Testis (tissue), 2 donors: ENCODE measurements at regions not wholly inside any gene's neighbourhood (a gene's known extent, or its start where the extent isn't known, plus 50 kb on each side); places are given as distances from the start of the nearest gene placed in this dataset.
"Not testable (repeated sequence)": the region's sequence is repeated elsewhere in the genome, so short reads cannot be mapped to it uniquely, and the experiment has no call there.

ENCODE experiments used
- DNase-seq: peaks from one replicate; pipeline ENCODE4 v3.0.0-alpha.2; 2019
- H3K27ac ChIP-seq, 2 donors: fragments of 200-600 bp; sonication (generic); one replicate each; pipeline ENCODE4 v1.5.1; 2019
- H3K27me3 ChIP-seq: fragments of 200-600 bp; sonication (generic); one replicate; pipeline ENCODE4 v1.5.1; 2019
- H3K36me3 ChIP-seq: fragments of 200-600 bp; sonication (generic); one replicate; pipeline ENCODE4 v1.5.1; 2017; ENCODE audit warnings: low read depth; ENCODE audit errors: missing control alignments
- H3K4me1 ChIP-seq: fragments of 200-600 bp; sonication (generic); one replicate; pipeline ENCODE4 v1.5.1; 2019
- H3K4me3 ChIP-seq, 2 donors: fragments of 200-600 bp; sonication (generic); one replicate each; pipeline ENCODE4 v1.5.1; 2017 to 2019
- H3K9me3 ChIP-seq: fragments of 200-600 bp; sonication (generic); one replicate; pipeline ENCODE4 v1.5.1; 2017
- POLR2A ChIP-seq: fragments of 450-650 bp; IDR thresholded peaks from one replicate; pipeline ENCODE4 v1.6.1; 2017; ENCODE audit warnings: antibody characterized with exemption, mild to moderate bottlenecking, moderate library complexity
- WGBS, 2 donors: methylation state at CpG; one replicate each; pipeline ENCODE4 v1.1.5; 2018; 5-methylcytosine and 5-hydroxymethylcytosine counted together
- intact Hi-C: fragments of 100-400 bp; cut with DNase I; formaldehyde crosslinking; loops from one replicate; pipeline ENCODE4 v1.15.1; 2023; ENCODE audit warnings: low total_unique reads
- TF ChIP-seq, protein P1 (sequence below), 3 experiments: fragments of 450-650 bp in 2 of 3; fragments of 200-600 bp in 1 of 3; sonication (generic) in 1 of 3; IDR thresholded peaks; one replicate each; pipeline ENCODE4 v1.5.1; 2016 to 2019; ENCODE audit warnings: antibody characterized with exemption in 3 of 3, mild to moderate bottlenecking in 2 of 3, moderate library complexity in 1 of 3

DNA sequence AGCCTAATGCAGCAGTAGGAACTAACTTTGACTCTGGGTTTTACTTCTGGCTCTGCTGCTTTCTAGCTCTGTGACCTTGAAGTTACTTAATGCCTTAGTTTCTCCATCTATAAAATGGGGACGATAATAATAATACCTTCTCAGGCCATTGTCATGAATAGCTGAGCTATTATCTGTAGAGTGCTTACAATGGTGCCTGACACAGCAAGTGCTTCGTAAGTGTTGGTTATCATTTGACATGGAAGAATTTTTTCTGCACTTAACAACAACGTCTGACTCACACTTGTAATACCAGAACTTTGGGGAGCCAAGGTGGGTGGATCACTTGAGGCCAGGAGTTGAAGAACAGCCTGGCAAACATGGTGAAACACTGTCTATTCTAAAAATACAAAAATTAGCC is 140.5 kb downstream of the ARL4A start:
- Histone ChIP-seq H3K4me3 (no peak overlapping the region), H3K4me1 (no peaks in the 10 kb centered on the region), H3K27ac (no peak overlapping the region), H3K27me3 (no peaks in the 10 kb centered on the region), H3K36me3 (no peaks in the 10 kb centered on the region), H3K9me3 (no peaks in the 10 kb centered on the region)
- intact Hi-C loops = no loop called here
- no peak for TF ChIP-seq POLR2A
- TF ChIP-seq, protein P1, sequence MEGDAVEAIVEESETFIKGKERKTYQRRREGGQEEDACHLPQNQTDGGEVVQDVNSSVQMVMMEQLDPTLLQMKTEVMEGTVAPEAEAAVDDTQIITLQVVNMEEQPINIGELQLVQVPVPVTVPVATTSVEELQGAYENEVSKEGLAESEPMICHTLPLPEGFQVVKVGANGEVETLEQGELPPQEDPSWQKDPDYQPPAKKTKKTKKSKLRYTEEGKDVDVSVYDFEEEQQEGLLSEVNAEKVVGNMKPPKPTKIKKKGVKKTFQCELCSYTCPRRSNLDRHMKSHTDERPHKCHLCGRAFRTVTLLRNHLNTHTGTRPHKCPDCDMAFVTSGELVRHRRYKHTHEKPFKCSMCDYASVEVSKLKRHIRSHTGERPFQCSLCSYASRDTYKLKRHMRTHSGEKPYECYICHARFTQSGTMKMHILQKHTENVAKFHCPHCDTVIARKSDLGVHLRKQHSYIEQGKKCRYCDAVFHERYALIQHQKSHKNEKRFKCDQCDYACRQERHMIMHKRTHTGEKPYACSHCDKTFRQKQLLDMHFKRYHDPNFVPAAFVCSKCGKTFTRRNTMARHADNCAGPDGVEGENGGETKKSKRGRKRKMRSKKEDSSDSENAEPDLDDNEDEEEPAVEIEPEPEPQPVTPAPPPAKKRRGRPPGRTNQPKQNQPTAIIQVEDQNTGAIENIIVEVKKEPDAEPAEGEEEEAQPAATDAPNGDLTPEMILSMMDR (IDR thresholded peaks at IDR 0.05) = no peak
- no peak for DNase-seq
- WGBS, 2 donors = 82 to 83% methylated on average over 3 of the region's 3 CpGs

DNA sequence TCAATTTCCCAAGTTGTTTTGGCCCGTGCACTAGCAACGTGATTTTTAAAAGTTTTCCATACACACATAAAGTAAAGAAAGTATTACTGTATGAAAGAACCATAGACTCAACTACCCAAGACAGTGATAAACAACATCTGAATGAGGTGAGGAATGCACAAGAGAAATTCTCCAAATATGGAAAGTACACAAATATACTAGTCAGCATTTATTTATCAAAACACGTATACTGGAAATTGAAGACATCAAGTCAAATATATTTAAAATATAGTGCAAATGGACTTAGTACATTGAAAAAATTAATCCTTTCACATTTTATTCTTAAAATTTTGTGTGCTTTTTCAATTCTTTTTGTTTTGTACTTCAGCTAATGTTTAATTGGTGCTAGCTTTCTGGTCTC is 143.6 kb downstream of the ARL4A start:
- WGBS, 2 donors = 71 to 80% methylated on average over 3 of the region's 3 CpGs
- DNase-seq = no peak
- Histone ChIP-seq H3K36me3 (no peaks in the 10 kb centered on the region), H3K27ac (no peak overlapping the region), H3K4me3 (no peak overlapping the region), H3K9me3 (no peaks in the 10 kb centered on the region), H3K27me3 (no peaks in the 10 kb centered on the region), H3K4me1 (no peaks in the 10 kb centered on the region)
- no peak for TF ChIP-seq POLR2A
- TF ChIP-seq, protein P1 (IDR thresholded peaks at IDR 0.05) = no peak
- intact Hi-C loops = no loop called here

DNA sequence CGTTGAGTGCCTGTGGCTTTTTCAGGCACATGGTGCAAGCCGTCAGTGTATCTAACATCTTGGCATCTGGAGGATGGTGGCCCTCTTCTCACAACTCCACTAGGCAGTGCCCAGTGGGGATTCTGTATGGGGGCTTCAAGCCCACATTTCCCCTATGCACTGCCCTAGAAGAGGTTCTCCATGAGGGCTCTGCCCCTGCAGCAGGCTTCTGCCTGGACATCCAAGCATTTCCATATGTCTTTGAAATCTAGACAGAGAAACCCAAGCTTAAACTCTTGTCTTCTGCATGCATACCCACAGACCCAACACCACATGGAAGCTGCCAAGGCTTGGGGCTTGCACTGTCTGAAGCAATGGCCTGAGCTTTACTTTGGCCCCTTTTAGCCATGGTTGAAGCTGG is 146.4 kb downstream of the ARL4A start:
- TF ChIP-seq, protein P1 (IDR thresholded peaks at IDR 0.05) = no peak
- TF ChIP-seq POLR2A = no peak
- DNase-seq = no peak
- H3K36me3 ChIP-seq = no peaks in the 10 kb centered on the region
- intact Hi-C loops = no loop called here
- H3K27ac ChIP-seq = no peak overlapping the region
- no peak overlapping the region for H3K4me3 ChIP-seq
- no peaks in the 10 kb centered on the region for H3K27me3 ChIP-seq
- H3K9me3 ChIP-seq = no peaks in the 10 kb centered on the region
- no peaks in the 10 kb centered on the region for H3K4me1 ChIP-seq
- WGBS, 2 donors = 93% methylated on average over 2 of the region's 2 CpGs; no CpG with 5 or more reads in 1 of the 2 donors

DNA sequence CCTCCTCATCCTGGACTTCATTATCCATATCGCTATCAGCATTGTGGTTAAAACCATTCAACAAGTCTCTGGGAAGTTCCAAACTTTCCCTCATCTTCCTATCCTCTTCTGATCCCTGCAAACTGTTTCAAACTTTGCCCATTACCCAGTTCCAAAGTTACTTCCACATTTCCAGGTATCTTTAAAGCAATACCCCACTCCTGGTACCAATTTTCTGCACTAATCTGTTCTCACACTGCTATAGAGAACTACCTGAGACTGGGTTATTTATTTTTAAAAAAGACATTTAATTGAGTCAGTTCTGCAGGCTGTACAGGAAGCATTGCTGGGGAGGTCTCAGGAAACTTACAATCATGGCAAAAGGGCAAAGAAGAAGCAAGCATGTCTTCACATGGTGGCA is 147.3 kb downstream of the ARL4A start:
- TF ChIP-seq, protein P1 (IDR thresholded peaks at IDR 0.05) = no peak
- no peak for TF ChIP-seq POLR2A
- no peak for DNase-seq
- intact Hi-C loops = no loop called here
- WGBS, 2 donors = 94 to 97% methylated on average over 1 of the region's 1 CpG
- Histone ChIP-seq H3K9me3 (no peaks in the 10 kb centered on the region), H3K4me1 (no peaks in the 10 kb centered on the region), H3K27me3 (no peaks in the 10 kb centered on the region), H3K36me3 (no peaks in the 10 kb centered on the region), H3K4me3 (no peak overlapping the region), H3K27ac (no peak overlapping the region)

DNA sequence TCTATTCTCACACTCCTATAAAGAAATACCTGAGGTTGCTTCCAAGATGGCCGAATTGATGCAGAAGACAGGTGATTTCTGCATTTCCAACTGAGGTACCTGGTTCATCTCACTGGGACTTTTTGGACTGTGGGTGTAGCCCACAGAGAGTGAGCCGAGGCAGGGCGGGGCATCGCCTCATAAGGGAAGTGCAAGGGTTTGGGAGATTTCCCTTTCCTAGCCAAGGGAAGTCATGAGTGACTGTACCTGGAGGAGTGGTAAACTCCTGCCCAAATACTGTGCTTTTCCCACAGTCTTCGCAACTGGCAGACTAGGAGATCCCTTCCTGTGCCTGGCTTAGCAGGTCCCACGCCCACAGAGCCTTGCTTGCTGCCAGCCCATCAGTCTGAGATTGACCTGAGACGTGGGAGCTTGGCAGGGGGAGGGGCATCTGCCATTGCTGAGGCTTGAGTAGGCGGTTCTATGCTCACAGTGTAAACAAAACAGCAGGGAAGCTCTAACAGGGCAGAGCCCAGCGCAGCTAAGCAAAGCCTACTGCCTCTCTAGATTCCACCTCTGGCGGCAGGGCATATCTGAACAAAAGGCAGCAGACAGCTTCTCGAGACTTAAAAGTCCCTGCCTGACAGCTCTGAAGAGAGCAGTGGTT is 152.2 kb downstream of the ARL4A start:
- no peaks in the 10 kb centered on the region for H3K9me3 ChIP-seq
- WGBS, 2 donors = 69 to 80% methylated on average over 10 to 11 of the region's 11 CpGs
- no peak for DNase-seq

DNA sequence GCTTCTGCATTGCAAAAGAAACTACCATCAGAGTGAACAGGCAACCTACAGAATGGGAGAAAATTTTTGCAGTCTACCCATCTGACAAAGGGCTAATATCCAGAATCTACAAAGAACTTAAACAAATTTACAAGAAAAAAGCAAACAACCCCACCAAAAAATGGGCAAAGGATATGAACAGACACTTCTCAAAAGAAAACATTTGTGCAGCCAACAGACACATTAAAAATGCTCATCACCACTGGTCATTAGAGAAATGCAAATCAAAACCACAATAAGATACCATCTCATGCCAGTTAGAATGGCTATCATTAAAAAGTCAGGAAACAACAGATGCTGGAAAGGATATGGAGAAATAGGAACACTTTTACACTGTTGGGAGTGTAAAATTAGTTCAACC is 157.3 kb downstream of the ARL4A start:
- intact Hi-C loops, H3K4me3 ChIP-seq, H3K27ac ChIP-seq, H3K36me3 ChIP-seq, DNase-seq, H3K4me1 ChIP-seq, H3K9me3 ChIP-seq, H3K27me3 ChIP-seq: not testable (repeated sequence)

More for the DNA sequence above, 152.2 kb downstream of the ARL4A start:
- Histone ChIP-seq H3K27me3 (no peaks in the 10 kb centered on the region), H3K4me3 (no peak overlapping the region), H3K4me1 (no peaks in the 10 kb centered on the region), H3K27ac (no peak overlapping the region), H3K36me3 (no peaks in the 10 kb centered on the region)
- TF ChIP-seq POLR2A = no peak
- TF ChIP-seq, protein P1 (IDR thresholded peaks at IDR 0.05) = no peak
- intact Hi-C loops = no loop called here
